HG03457 (cell line): ENCODE measurements at regions not wholly inside any gene's neighbourhood (a gene's known extent, or its start where the extent isn't known, plus 50 kb on each side); places are given as distances from the start of the nearest gene placed in this dataset.
"Not testable (repeated sequence)": the region's sequence is repeated elsewhere in the genome, so short reads cannot be mapped to it uniquely, and the experiment has no call there.

Source experiments
- ATAC-seq: cut with Tn5 transposase; IDR thresholded peaks from one replicate; pipeline ENCODE4 v1.9.1; 2021; ENCODE audit warnings: moderate number of reproducible peaks; ENCODE audit not compliant: unreplicated experiment

GRCh38 chr3:110821586-110821985 is 250.0 kb upstream of the NECTIN3 start:
- no peak for ATAC-seq

- ATAC-seq, result no peak
Observed at GRCh38 chr3:110822971-110823370, 248.6 kb upstream of the NECTIN3 start.

GRCh38 chr3:110846971-110847370 is 224.6 kb upstream of the NECTIN3 start:
- no peak for ATAC-seq

GRCh38 chr3:110849064-110849463 is 222.6 kb upstream of the NECTIN3 start:
- ATAC-seq, result no peak

- ATAC-seq, result no peak
Observed at GRCh38 chr3:110851736-110852135, 219.9 kb upstream of the NECTIN3 start.

- no peak for ATAC-seq
Observed at GRCh38 chr3:110855207-110855606, 216.4 kb upstream of the NECTIN3 start.

GRCh38 chr3:110856916-110857315 is 214.7 kb upstream of the NECTIN3 start:
- ATAC-seq, result no peak

- no peak for ATAC-seq
Observed at GRCh38 chr3:110858549-110858948, 213.1 kb upstream of the NECTIN3 start.

GRCh38 chr3:110859336-110859735 is 212.3 kb upstream of the NECTIN3 start:
- no peak for ATAC-seq

- no peak for ATAC-seq
Observed at GRCh38 chr3:110859993-110860392, 211.6 kb upstream of the NECTIN3 start.

- ATAC-seq, result no peak
Observed at GRCh38 chr3:110865934-110866333, 205.7 kb upstream of the NECTIN3 start.

- ATAC-seq, result no peak
Observed at GRCh38 chr3:110868106-110868505, 203.5 kb upstream of the NECTIN3 start.

- no peak for ATAC-seq
Observed at GRCh38 chr3:110869736-110870135, 201.9 kb upstream of the NECTIN3 start.

GRCh38 chr3:110871869-110872268 is 199.7 kb upstream of the NECTIN3 start:
- ATAC-seq, result no peak

GRCh38 chr3:110878692-110879091 is 192.9 kb upstream of the NECTIN3 start:
- ATAC-seq, result no peak

- ATAC-seq, result peak; percentile 89
Observed at GRCh38 chr3:110881069-110881468, 190.5 kb upstream of the NECTIN3 start.

- no peak for ATAC-seq
Observed at GRCh38 chr3:110886222-110886893, 185.3 kb upstream of the NECTIN3 start.

GRCh38 chr3:110887176-110887575 is 184.4 kb upstream of the NECTIN3 start:
- ATAC-seq, result no peak

- ATAC-seq, result not testable (repeated sequence)
Observed at GRCh38 chr3:110888625-110889375, 182.8 kb upstream of the NECTIN3 start.

- ATAC-seq, result not testable (repeated sequence)
Observed at GRCh38 chr3:110889376-110889699, 182.3 kb upstream of the NECTIN3 start.

- no peak for ATAC-seq
Observed at GRCh38 chr3:110894574-110894973, 177.0 kb upstream of the NECTIN3 start.

GRCh38 chr3:110895054-110895453 is 176.6 kb upstream of the NECTIN3 start:
- no peak for ATAC-seq

GRCh38 chr3:110897046-110897445 is 174.6 kb upstream of the NECTIN3 start:
- no peak for ATAC-seq
